DND-41 (cell line): ENCODE measurements at regions not wholly inside any gene's neighbourhood (a gene's known extent, or its start where the extent isn't known, plus 50 kb on each side); places are given as distances from the start of the nearest gene placed in this dataset.

Source experiments
- EZH2 ChIP-seq: IDR thresholded peaks from 3 replicates; pipeline ENCODE4 v1.6.1; 2012; ENCODE audit warnings: borderline replicate concordance, low read depth, mild to moderate bottlenecking, moderate library complexity, low read length, inconsistent platforms; ENCODE audit not compliant: severe bottlenecking
- TF ChIP-seq, protein P1 (sequence below): IDR thresholded peaks from 2 replicates; pipeline ENCODE4 v1.5.1; 2012; ENCODE audit warnings: borderline replicate concordance, low read length, moderate library complexity, mild to moderate bottlenecking; ENCODE audit not compliant: poor library complexity, severe bottlenecking; ENCODE audit errors: extremely low read depth

GRCh38 chr2:163943403-163944346, 207.9 kb upstream of the FIGN start:
- TF ChIP-seq, protein P1, sequence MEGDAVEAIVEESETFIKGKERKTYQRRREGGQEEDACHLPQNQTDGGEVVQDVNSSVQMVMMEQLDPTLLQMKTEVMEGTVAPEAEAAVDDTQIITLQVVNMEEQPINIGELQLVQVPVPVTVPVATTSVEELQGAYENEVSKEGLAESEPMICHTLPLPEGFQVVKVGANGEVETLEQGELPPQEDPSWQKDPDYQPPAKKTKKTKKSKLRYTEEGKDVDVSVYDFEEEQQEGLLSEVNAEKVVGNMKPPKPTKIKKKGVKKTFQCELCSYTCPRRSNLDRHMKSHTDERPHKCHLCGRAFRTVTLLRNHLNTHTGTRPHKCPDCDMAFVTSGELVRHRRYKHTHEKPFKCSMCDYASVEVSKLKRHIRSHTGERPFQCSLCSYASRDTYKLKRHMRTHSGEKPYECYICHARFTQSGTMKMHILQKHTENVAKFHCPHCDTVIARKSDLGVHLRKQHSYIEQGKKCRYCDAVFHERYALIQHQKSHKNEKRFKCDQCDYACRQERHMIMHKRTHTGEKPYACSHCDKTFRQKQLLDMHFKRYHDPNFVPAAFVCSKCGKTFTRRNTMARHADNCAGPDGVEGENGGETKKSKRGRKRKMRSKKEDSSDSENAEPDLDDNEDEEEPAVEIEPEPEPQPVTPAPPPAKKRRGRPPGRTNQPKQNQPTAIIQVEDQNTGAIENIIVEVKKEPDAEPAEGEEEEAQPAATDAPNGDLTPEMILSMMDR: no peak
- TF ChIP-seq EZH2: no peak
